Gastrocnemius medialis (tissue), 4 donors: ENCODE measurements at regions not wholly inside any gene's neighbourhood (a gene's known extent, or its start where the extent isn't known, plus 50 kb on each side); places are given as distances from the start of the nearest gene placed in this dataset.

ENCODE experiments used
- POLR2A ChIP-seq, 2 donors: fragments of 450-650 bp; IDR thresholded peaks; one replicate each; pipeline ENCODE4 v1.6.1; 2017; ENCODE audit warnings: antibody characterized with exemption in 2 of 2, mild to moderate bottlenecking in 2 of 2, moderate library complexity in 2 of 2
- TF ChIP-seq, protein P1 (sequence below), 5 experiments: fragments of 450-650 bp in 3 of 5; fragments of 200-600 bp in 2 of 5; sonication (generic) in 2 of 5; IDR thresholded peaks in 4 of 5; conservative IDR thresholded peaks in 1 of 5; 1 replicate in 4 of 5; 2 replicates in 1 of 5; pipeline ENCODE4 v1.5.1; 2016 to 2019; ENCODE audit warnings: antibody characterized with exemption in 5 of 5, mild to moderate bottlenecking in 3 of 5, moderate library complexity in 3 of 5

DNA sequence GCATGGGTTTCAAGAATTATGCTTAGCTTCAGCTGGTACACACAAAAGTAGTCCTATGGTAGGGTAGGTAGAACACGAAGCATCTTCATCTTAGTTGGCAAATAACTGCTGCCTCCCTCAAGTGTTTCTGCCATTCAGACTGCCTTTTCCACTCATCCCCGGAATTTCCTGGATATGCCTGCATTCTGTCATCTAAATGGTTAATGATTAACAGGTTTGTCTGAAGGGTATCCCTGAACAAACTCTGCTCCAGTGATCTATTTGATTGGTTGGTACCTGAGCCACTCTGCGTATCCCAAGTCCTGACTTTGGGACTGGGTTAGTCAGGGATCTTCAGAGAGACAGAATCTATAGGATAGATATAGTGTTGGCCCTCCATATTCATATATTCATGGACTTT lies 272.3 kb upstream of the RAG2 start:
- TF ChIP-seq, protein P1, sequence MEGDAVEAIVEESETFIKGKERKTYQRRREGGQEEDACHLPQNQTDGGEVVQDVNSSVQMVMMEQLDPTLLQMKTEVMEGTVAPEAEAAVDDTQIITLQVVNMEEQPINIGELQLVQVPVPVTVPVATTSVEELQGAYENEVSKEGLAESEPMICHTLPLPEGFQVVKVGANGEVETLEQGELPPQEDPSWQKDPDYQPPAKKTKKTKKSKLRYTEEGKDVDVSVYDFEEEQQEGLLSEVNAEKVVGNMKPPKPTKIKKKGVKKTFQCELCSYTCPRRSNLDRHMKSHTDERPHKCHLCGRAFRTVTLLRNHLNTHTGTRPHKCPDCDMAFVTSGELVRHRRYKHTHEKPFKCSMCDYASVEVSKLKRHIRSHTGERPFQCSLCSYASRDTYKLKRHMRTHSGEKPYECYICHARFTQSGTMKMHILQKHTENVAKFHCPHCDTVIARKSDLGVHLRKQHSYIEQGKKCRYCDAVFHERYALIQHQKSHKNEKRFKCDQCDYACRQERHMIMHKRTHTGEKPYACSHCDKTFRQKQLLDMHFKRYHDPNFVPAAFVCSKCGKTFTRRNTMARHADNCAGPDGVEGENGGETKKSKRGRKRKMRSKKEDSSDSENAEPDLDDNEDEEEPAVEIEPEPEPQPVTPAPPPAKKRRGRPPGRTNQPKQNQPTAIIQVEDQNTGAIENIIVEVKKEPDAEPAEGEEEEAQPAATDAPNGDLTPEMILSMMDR (IDR thresholded peaks at IDR 0.05 in 4 of 5, conservative IDR thresholded peaks at IDR 0.05 in 1 of 5) = no peak
- no peak for TF ChIP-seq POLR2A (IDR thresholded peaks at IDR 0.05)
